ENCODE measurements at regions not wholly inside any gene's neighbourhood (a gene's known extent, or its start where the extent isn't known, plus 50 kb on each side); places are given as distances from the start of the nearest gene placed in this dataset.

GRCh38 chr7:138388673-138389491 is 71.2 kb upstream of the TRIM24 start:
- TF ChIP-seq CTCF (IDR thresholded peaks at IDR 0.05) (no peak), POLR2A (IDR thresholded peaks at IDR 0.05) (no peak)
